ENCODE measurements at regions not wholly inside any gene's neighbourhood (a gene's known extent, or its start where the extent isn't known, plus 50 kb on each side); places are given as distances from the start of the nearest gene placed in this dataset.
A peak's percentile ranks its signal among the peaks of the same experiment; 100 is the strongest.

DNA sequence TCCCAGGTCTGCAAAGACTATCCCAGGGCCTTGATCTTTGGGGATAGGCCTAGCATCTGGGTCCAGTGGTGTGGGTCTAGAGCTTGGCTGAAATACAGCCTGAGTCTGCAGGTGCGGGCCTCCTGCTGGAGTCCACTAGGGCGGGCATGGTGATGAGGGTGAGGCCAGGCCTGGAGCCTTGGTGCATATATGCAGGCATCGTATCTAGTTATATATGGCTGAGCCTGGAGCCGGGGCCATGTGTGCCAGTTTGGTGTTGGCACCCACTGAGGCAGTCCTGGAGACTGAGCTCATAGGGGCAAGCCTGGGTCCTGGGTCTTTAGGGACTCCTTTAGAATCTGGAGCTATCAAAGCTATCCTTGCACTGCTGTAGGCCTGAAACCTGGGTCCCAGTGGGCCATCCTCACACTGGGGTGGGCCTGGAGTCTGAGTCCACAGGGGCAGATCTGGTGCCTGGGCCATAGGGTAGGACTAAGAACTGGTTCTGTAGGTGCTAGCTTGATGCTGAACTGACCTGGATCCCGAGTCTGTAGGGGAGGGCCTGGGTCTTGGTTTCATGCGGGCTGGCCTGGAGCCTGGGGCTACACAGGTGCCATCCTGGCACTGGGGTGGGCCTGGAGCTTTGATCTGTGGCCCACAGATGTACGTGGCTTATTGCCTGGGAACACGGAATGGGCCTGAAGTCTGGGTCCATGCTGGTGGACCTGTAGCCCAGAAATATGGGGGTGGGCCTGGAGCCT lies 346.5 kb upstream of the MEF2C start:
- TF ChIP-seq, protein P1, sequence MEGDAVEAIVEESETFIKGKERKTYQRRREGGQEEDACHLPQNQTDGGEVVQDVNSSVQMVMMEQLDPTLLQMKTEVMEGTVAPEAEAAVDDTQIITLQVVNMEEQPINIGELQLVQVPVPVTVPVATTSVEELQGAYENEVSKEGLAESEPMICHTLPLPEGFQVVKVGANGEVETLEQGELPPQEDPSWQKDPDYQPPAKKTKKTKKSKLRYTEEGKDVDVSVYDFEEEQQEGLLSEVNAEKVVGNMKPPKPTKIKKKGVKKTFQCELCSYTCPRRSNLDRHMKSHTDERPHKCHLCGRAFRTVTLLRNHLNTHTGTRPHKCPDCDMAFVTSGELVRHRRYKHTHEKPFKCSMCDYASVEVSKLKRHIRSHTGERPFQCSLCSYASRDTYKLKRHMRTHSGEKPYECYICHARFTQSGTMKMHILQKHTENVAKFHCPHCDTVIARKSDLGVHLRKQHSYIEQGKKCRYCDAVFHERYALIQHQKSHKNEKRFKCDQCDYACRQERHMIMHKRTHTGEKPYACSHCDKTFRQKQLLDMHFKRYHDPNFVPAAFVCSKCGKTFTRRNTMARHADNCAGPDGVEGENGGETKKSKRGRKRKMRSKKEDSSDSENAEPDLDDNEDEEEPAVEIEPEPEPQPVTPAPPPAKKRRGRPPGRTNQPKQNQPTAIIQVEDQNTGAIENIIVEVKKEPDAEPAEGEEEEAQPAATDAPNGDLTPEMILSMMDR (conservative IDR thresholded peaks at IDR 0.05; ENCODE audit: low read depth): no peak
- no peak for DNase-seq (ENCODE audit: low spot score)
- CTCF ChIA-PET: no interaction called here
- POLR2A ChIA-PET (ENCODE audit: low non-redundant PET): no interaction called here
- no peak overlapping the region for H3K27ac ChIP-seq

DNA sequence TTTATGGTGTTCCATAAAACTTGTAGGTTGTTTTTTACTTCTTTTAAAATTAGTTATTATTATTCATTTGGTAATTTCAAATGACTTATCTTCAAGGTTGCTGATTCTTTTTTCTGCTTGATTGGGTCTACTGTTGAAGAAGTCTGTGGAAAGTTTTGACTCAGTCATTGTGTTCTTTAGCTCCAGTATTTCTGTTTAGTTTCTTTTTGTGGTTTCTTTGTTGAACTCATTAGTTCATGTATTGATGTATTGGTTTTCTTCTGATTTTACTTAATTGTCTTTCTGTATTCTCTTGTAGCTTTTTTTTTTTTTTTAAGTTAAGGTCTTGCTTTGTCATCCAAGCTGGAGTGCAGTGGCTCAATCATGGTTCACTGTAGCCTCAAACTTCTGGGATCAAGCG lies 345.4 kb upstream of the MEF2C start:
- no peak for DNase-seq (ENCODE audit: low spot score)
- TF ChIP-seq, protein P1 (conservative IDR thresholded peaks at IDR 0.05; ENCODE audit: low read depth): no peak
- CTCF ChIA-PET: no interaction called here
- H3K27ac ChIP-seq: no peak overlapping the region
- POLR2A ChIA-PET (ENCODE audit: low non-redundant PET): no interaction called here

DNA sequence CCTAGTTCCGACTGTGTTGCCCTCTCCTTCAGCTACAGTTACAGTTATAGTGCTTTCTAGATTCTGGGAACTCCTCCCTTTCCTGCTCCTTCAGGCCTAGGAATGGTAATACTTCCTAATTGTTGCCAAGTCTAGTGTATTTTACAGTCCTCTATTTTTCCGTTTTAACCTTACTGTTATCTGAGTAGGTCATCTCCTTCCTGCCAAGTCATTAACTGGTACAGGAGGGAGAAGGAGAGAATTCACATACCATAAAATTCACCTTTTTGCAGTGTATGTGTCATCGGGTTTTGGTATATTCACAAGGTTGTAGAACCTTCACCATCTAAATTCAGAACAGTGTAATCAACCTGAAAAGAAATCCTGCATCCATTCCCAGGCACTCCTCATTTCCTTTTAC lies 335.4 kb upstream of the MEF2C start:
- no peak for DNase-seq (ENCODE audit: low spot score)
- TF ChIP-seq, protein P1 (conservative IDR thresholded peaks at IDR 0.05; ENCODE audit: low read depth): no peak
- CTCF ChIA-PET: no interaction called here
- POLR2A ChIA-PET (ENCODE audit: low non-redundant PET): no interaction called here
- no peak overlapping the region for H3K27ac ChIP-seq

DNA sequence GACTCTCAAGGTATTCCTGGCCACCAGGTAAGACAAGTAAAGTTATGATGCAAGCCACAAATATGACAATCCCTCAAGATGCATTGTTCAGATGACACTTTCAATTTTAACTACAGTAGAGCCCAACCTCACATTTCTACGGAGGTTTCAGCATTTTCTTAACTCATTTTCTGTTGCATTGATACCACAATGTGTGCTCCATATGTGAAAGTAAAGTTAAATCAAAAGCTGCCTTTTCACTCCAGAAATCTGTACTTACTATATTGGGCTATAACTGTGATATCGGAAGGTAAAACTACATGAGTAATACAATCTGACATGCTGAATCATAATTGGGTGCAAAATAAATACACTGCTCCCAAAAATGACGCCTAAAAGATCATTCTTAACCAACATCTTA lies 333.6 kb upstream of the MEF2C start:
- TF ChIP-seq, protein P1 (conservative IDR thresholded peaks at IDR 0.05; ENCODE audit: low read depth): no peak
- POLR2A ChIA-PET (ENCODE audit: low non-redundant PET): no interaction called here
- no peak overlapping the region for H3K27ac ChIP-seq
- no peak for DNase-seq (ENCODE audit: low spot score)
- CTCF ChIA-PET: interaction anchor here (0.6 kb wide), 1 partner anchor 1656 kb away, joined by 3 read pairs; no protein-coding TSS in a partner anchor

DNA sequence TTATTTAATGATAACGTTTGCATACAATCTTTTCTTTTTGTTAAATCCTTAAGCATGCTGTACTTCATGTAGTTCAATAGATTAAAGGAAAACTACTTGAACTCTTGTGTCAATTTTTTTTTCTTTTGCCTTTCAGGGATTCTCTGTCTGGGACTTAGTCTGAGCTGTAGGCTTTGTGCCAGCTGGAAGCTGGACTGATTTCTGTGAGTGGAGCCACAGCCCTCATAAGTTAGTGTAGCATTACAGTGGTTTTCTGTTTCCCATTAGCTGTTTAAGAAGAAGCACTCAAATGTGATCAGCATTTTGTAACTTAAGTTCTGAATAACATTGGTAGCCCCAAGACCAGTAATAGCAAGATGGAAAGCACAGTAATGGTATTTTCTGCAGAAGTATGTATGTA lies 330.6 kb upstream of the MEF2C start:
- no peak for DNase-seq (ENCODE audit: low spot score)

DNA sequence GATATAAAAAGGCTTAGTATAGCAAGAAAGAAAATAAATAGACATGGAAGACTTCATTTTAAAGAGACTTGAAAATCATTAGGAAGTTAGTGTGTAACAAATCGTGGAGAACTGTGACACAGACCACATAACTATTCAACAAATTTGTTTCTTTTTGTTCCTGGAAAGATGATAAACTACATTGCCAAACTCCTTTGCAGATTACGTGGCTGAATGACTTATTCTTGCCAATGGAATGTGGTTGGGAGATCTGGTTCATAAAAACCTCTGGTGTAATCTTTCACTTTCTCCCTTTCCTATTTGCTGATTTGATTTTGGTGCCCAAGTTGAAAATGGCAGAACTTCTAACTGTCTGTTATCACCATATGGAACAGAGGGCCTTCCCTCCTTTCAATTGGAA lies 328.9 kb upstream of the MEF2C start:
- peak; percentile 21 for DNase-seq (ENCODE audit: low spot score)
- CTCF ChIA-PET: interaction anchor here (0.6 kb wide), 1 partner anchor 281 kb away, joined by 3 read pairs; no protein-coding TSS in a partner anchor
- POLR2A ChIA-PET (ENCODE audit: low non-redundant PET): no interaction called here
- no peak overlapping the region for H3K27ac ChIP-seq
- TF ChIP-seq, protein P1 (conservative IDR thresholded peaks at IDR 0.05; ENCODE audit: low read depth): no peak

More for the DNA sequence above, 330.6 kb upstream of the MEF2C start:
- no peak overlapping the region for H3K27ac ChIP-seq
- ChIA-PET CTCF (no interaction called here), POLR2A (ENCODE audit: low non-redundant PET) (no interaction called here)
- TF ChIP-seq, protein P1 (conservative IDR thresholded peaks at IDR 0.05; ENCODE audit: low read depth): no peak
